ENCODE measurements at regions not wholly inside any gene's neighbourhood (a gene's known extent, or its start where the extent isn't known, plus 50 kb on each side); places are given as distances from the start of the nearest gene placed in this dataset.
A peak's percentile ranks its signal among the peaks of the same experiment; 100 is the strongest.

GRCh38 chr15:79172032-79172481, 81.5 kb upstream of the RASGRF1 start:
- H3K27ac Mint-ChIP-seq = no peak overlapping the region
- peaks cover 7% of the 10 kb centered on the region for H3K27me3 Mint-ChIP-seq (ENCODE audit: insufficient read depth, low read depth, poor library complexity)
- ATAC-seq (peak; percentile 86), DNase-seq (ENCODE audit: low spot score) (peak; percentile 67)
- Histone ChIP-seq H3K27ac (ENCODE audit: low read depth) (no peak overlapping the region), H3K27me3 (ENCODE audit: insufficient read depth) (no peaks in the 10 kb centered on the region), H3F3A (replicated peaks; ENCODE audit: low read depth) (no peaks in the 10 kb centered on the region), H3K4me2 (no peak overlapping the region), H3K79me2 (replicated peaks; ENCODE audit: insufficient read depth) (no peaks in the 10 kb centered on the region), H3K9me2 (ENCODE audit: insufficient read depth) (0 out of 2 replicates have a peak, but pooled peaks cover 1% of the 10 kb centered on the region), H4K20me1 (replicated peaks; ENCODE audit: insufficient read depth) (no peaks in the 10 kb centered on the region), H3K36me3 (ENCODE audit: insufficient read depth) (no peaks in the 10 kb centered on the region), H3K4me3 (no peak overlapping the region), H3K4me1 (ENCODE audit: insufficient read depth) (peaks cover 8% of the 10 kb centered on the region), H2AFZ (peak overlapping the region; percentile 72; the same call in 1 of the 2 replicates)
- TF ChIP-seq STAT1 (IDR thresholded peaks at IDR 0.05; ENCODE audit: unreplicated experiment) = no peak
- TF ChIP-seq CTCF (conservative IDR thresholded peaks at IDR 0.05; ENCODE audit: low read depth in 2 of 2) = peak; percentile 22; a peak in 3 of 4 replicates
- H3K36me3 Mint-ChIP-seq (ENCODE audit: low read depth) = no peaks in the 10 kb centered on the region
- H3K4me3 Mint-ChIP-seq = no peak overlapping the region
- peaks cover 30% of the 10 kb centered on the region for H3K4me1 Mint-ChIP-seq
- no peaks in the 10 kb centered on the region for H3K9me3 Mint-ChIP-seq

GRCh38 chr15:79171320-79172031, 80.9 kb upstream of the RASGRF1 start:
- no peak for ATAC-seq
- H3K4me3 Mint-ChIP-seq = no peak overlapping the region
- TF ChIP-seq EZH2 (IDR thresholded peaks at IDR 0.05; ENCODE audit: low read depth, unreplicated experiment) (no peak), EZH2phosphoT487 (IDR thresholded peaks at IDR 0.05; ENCODE audit: unreplicated experiment) (no peak), REST (IDR thresholded peaks at IDR 0.05; ENCODE audit: unreplicated experiment) (no peak), NANOG (IDR thresholded peaks at IDR 0.05; ENCODE audit: borderline replicate concordance) (no peak), CREB1 (CRISPR knock-in tag; IDR thresholded peaks at IDR 0.05; ENCODE audit: low read depth) (no peak), ZNF114 (CRISPR knock-in tag; IDR thresholded peaks at IDR 0.05) (no peak), ZNF462 (CRISPR knock-in tag; IDR thresholded peaks at IDR 0.05) (no peak)

More at GRCh38 chr15:79171320-79172031, 80.9 kb upstream of the RASGRF1 start:
- no peak overlapping the region; the same call in 1 of the 2 replicates for H3K27ac Mint-ChIP-seq
- DNase-seq (ENCODE audit: low spot score) = no peak
- Histone ChIP-seq H3K9me2 (ENCODE audit: insufficient read depth) (no peaks in the 10 kb centered on the region), H3K4me1 (ENCODE audit: insufficient read depth) (peaks cover 8% of the 10 kb centered on the region), H3K4me2 (0 out of 2 replicates have a peak overlapping the region, but pooled peaks have one; percentile 24), H3K79me2 (replicated peaks; ENCODE audit: insufficient read depth) (no peaks in the 10 kb centered on the region), H3F3A (replicated peaks; ENCODE audit: low read depth) (no peaks in the 10 kb centered on the region), H3K36me3 (ENCODE audit: insufficient read depth) (no peaks in the 10 kb centered on the region), H3K27ac (ENCODE audit: low read depth) (no peak overlapping the region), H3K27me3 (ENCODE audit: insufficient read depth) (no peaks in the 10 kb centered on the region), H2AFZ (peak overlapping the region; percentile 72), H4K20me1 (replicated peaks; ENCODE audit: insufficient read depth) (no peaks in the 10 kb centered on the region), H3K4me3 (no peak overlapping the region)
- H3K4me1 Mint-ChIP-seq = peaks cover 30% of the 10 kb centered on the region
- no peaks in the 10 kb centered on the region for H3K9me3 Mint-ChIP-seq
- H3K36me3 Mint-ChIP-seq (ENCODE audit: low read depth) = no peaks in the 10 kb centered on the region
- peaks cover 7% of the 10 kb centered on the region for H3K27me3 Mint-ChIP-seq (ENCODE audit: insufficient read depth, low read depth, poor library complexity)
